ENCODE measurements at regions not wholly inside any gene's neighbourhood (a gene's known extent, or its start where the extent isn't known, plus 50 kb on each side); places are given as distances from the start of the nearest gene placed in this dataset.

GRCh38 chr10:129325893-129326292, 141.1 kb upstream of the MGMT start:
- no peak for DNase-seq

DNA sequence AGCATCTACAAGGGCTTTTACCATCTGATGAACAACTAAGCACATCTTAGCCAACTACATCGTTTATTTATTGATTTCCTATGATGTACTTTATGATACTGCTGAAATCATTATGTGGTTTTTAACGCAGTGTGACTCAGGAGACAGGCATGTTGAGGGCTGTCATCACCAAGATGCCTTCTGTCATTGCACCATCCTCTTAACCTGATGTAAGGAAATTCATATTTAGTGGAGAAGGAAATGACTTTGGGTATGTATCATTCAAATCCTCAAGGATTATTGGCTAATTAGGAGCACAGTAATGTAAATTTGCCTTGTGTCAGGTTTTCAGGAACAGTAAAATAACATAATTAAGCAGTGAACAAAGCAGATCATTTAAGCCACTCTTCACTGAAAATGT, 138.5 kb upstream of the MGMT start:
- DNase-seq: no peak

- no peak for DNase-seq
These were observed 137.5 kb upstream of the MGMT start for GRCh38 chr10:129329385-129330055.

DNA sequence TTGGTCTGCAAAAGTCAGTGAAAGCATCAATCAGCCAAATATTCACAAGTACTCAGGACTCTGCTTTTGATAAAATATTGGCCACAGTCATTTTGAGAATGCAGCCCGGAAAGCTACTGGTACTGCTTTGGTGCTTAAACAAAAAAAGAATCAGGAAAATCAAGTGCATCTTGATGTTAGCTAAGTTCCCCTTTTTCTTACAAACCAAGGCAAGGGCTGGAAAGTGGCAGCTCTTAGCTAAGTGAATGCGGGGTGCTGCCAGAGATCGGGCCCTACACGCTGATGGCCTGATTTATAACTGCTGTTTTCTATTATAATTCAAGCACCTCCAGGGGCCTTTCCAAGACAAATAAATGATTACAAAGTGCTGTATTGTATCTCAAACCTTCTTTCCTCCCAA, 136.8 kb upstream of the MGMT start:
- no peak for DNase-seq

- DNase-seq: no peak
These were observed 135.7 kb upstream of the MGMT start for GRCh38 chr10:129331207-129331838.

- no peak for DNase-seq
These were observed 135.2 kb upstream of the MGMT start for GRCh38 chr10:129331839-129332220.

DNA sequence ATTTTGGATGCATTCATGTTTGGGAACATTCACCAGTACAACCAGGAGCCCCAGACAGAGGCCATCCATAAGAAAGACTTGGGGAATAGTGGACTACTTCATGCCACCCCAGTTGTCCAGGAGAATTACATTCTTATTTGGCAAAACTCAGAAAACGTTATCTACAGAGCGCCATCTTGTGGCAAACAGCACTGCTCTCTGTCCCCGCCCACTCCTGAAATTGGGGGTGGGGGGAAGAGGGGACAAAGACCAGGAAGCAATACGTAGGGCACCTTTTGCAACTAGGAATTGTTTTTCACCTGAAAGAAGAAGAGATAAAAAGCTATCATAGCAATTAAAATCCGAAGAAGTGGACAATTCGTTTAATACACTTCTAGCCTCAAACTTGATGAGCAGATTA, 134.6 kb upstream of the MGMT start:
- DNase-seq: no peak

- no peak for DNase-seq
These were observed 133.3 kb upstream of the MGMT start for GRCh38 chr10:129333706-129334105.

DNA sequence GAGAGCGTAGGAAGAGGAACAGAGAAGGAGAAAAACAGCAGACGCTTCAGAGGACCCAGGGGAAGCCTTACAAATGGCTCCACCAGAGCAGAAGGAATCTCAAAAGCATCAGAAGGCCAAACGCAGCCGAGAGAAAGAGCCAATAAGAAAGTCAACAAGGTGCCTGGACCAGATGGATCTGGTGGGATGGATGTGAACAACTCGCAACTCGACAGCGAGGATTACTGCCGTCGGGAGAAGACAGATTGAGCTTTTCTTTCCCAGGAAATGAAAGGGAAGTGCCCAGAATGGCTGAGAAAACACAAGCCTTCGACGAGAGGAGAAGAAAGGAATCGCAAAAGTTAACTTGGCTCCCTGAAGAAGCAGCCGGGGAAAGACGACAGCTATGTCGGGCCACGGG, 132.8 kb upstream of the MGMT start:
- DNase-seq: no peak

- DNase-seq: no peak
These were observed 131.6 kb upstream of the MGMT start for GRCh38 chr10:129335396-129335795.

DNA sequence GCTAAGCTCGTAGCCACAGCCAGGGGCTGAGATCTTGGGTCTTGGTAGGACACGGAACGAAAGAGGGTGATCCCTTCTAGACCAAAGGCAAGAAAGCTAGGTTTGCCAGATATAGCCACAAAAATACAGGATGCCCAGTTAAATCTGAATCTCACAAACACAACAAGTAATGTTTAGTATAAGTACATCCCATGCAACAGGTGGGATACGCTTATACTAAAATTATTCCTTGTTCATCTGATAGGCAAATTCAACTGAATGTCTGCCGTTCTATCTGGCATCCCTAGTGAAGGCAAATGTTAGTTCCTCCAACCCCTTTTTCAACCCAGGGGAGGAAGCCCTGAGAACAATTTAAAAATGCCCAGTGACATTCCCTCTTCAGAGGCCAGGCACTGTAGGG, 131.1 kb upstream of the MGMT start:
- no peak for DNase-seq

GRCh38 chr10:129339191-129339590, 127.8 kb upstream of the MGMT start:
- DNase-seq: no peak

DNA sequence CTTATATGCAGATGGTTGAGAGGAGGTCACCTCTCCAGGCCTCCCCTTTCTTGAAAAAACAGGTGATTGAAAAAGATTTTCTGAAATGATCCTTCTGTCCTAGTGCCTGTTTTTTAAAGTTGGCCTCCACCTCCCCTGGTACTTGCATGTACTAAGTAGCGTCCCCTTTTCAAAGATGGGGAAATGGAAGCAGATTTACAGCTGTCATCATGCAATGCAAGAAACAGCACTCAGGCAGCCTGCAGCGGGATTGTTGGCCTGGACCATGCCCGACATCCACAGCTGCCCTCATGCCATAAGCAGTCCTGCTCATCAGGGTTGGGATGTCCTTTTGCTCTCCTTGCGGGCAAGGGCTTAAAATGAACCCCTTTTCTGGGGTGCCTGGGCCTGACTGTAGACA, 127.2 kb upstream of the MGMT start:
- DNase-seq: no peak

GRCh38 chr10:129341087-129341486, 126.0 kb upstream of the MGMT start:
- DNase-seq: no peak

DNA sequence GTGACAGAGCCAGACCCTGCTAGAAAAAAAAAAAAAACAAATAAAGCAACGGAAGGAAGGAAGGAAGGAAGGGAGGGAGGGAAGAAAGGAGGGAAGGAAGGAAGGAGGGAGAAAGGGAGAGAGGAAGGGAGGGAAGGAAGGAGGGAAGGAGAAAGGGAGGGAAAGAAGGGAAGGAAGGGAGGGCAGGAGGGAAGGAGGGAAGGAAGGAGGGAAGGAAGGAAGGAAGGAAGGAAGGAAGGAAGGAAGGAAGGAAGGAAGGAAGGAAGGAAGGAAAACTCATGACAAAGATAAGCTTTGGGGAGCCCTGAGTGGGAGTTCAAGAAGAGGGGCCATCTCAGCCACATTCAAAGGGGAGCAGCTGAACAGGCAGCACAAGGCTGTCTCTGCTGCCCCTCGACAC, 124.7 kb upstream of the MGMT start:
- DNase-seq: no peak

DNA sequence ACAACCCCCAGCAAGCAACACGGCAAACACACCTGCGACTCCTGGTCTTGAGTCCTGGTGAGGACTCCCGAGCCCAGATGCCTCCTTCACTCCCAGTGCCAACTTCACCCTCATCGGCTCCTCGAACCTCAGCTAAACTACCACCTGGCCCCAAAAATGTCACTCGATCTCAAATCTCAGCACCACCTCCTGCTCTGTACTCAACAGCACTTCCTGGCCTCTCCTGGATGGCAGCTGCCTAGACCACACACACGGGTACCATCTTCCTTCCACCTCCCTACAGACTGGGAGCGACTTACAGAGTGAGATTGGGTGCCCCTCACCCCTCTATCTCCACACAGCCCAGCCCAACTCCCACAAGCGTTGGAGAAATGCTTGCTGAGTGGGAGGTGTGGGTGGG, 123.9 kb upstream of the MGMT start:
- DNase-seq: no peak

DNA sequence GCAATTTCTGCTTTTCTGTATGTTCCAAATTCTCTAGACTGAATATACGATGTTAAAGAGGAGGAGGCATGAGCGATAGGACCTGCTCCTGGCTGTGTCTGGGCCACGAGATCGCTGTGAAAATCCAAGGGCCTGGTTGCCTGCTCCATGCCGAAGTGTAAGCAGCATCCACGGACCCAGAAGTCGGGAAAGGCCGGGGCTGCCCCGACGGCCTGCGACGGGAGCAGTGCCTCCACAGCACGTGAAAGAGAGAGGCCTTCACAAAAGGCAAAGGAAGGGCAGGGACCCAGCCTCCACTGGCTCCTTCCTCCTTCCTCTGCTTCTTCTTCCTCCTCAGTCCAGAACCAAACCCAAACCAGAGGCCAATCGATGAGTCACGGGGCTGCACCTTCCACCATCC, 122.9 kb upstream of the MGMT start:
- no peak for DNase-seq

DNA sequence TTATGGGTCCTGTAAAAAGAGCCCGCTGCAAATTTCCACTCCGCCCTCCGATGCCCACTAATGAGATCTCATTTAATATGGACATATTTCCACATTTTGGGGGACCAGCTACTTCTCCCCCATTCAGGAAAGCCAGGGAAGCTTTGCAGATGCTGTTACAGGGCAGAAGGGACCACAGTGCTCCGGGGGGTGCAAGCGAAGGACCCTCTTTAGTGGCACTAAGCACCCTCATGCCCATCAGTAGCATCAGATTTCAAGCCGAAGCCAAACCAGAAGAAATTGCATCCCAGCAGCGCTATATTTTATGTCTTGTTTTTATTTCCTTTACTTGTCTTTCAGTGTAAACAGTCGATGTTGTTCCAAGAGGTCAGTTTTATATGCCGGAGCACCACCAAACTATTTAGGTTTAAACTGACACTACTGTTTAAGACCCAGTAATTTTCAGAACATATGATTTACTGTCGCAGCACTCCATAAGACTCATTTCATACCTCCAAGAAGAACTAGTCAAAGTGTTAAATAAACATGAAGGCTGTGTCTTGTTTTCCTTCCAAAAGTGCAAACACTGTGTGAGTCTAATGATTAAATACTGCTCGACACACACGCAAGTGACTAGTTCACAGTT, 122.2 kb upstream of the MGMT start:
- no peak for DNase-seq

- DNase-seq: no peak
These were observed 121.3 kb upstream of the MGMT start for GRCh38 chr10:129345763-129346162.

DNA sequence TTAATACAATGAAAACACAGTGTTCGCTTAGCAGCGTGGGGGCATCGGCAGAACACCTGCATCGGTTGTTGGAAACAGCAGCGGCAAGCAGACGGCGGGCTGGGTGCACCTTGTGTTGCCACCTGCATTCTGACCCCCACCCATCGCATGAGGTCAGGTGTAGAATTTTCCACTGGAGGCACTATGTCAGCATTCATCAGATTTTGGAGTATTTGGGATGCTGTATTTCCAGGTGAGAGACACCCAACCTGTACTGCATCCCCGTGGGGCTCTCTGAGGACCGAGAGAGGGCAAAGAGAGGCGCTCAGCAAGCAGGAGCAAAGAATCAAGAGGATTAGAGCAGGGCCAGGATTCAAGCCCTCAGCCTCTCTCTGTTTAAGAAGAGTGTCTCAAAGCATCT, 116.4 kb upstream of the MGMT start:
- DNase-seq: no peak

- DNase-seq: no peak
These were observed 113.9 kb upstream of the MGMT start for GRCh38 chr10:129353101-129353500.

GRCh38 chr10:129360046-129360445, 107.0 kb upstream of the MGMT start:
- no peak for DNase-seq

GRCh38 chr10:129361676-129362376, 105.2 kb upstream of the MGMT start:
- DNase-seq: no peak

GRCh38 chr10:129364949-129365348, 102.1 kb upstream of the MGMT start:
- no peak for DNase-seq

Measured in stimulated activated CD4-positive, alpha-beta T cell treated with anti-CD3 and anti-CD28 coated beads, Interleukin-4, amount 100 ng/mL, for 24 hours (primary cell).